GM19351 (cell line): ENCODE measurements at regions not wholly inside any gene's neighbourhood (a gene's known extent, or its start where the extent isn't known, plus 50 kb on each side); places are given as distances from the start of the nearest gene placed in this dataset.

ENCODE experiments used
- ATAC-seq: cut with Tn5 transposase; IDR thresholded peaks from one replicate; pipeline ENCODE4 v1.9.1; 2021; ENCODE audit warnings: mild to moderate bottlenecking, moderate library complexity; ENCODE audit not compliant: unreplicated experiment

DNA sequence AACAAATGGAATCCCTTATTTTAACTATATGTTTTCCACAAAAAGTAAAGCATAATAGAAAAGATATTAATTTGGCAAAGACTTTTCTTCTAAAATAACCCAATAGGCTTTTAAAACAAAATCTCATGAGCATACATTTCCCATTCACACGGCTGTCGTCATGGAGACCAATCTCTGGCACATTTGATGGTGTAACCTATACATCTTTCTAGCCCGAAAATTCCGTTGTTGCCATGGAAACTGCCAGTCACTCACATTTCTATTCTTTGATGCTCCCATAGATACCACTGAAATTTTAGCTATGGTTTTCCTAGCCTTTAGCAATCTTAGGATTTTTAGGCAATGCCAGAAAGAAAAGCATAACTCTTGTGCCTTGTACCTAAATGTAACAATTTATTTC, 262.9 kb upstream of the TRPM3 start:
- no peak for ATAC-seq

DNA sequence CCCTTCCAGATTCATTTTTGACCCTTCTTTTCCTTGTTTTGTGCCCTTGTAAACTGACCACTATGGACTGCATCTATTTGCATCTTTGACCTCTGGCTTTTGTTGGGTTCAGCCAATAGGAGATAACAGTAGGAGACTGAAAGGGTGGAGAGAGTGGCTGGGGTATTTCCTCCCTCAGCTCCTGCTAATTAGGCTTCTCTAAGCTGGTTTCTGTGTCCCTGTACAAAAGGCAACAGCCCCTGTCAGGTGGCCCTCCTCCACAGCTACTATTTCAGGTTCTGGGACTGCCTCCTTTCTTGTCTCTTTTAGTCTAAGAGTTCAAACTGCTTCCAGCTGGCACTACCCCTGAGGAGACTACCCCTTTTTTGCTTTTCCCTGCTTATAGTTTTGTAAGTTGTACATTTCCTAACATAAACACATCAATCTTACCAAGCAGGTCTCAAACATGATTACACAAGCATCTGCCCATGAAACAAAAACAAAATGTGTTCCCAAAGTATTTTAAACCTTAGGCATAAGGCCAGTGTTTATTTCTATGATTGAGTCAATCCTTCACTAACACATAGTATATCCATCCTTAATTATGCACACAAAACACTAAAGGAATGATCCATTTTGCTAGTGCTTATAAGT, 262.0 kb upstream of the TRPM3 start:
- no peak for ATAC-seq

DNA sequence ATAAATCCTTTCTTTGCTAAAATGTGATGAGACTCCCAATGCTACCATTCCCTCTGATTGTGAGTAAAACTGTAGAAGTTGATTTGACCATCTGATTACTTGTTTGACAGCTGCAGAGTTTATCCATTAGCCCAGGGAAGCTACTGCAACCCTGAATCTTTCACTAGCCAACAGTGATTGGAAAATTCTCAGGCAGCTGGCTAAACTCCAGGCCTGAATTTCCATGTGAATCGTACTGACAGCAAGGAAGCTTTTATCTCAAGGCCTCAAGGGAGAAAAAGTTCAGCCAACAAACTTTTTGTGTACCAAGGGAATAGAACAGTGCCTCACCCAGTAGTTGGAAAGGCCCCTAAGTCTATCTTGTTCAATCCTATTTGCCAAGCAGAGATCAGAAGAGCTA, 246.7 kb upstream of the TRPM3 start:
- ATAC-seq = no peak

DNA sequence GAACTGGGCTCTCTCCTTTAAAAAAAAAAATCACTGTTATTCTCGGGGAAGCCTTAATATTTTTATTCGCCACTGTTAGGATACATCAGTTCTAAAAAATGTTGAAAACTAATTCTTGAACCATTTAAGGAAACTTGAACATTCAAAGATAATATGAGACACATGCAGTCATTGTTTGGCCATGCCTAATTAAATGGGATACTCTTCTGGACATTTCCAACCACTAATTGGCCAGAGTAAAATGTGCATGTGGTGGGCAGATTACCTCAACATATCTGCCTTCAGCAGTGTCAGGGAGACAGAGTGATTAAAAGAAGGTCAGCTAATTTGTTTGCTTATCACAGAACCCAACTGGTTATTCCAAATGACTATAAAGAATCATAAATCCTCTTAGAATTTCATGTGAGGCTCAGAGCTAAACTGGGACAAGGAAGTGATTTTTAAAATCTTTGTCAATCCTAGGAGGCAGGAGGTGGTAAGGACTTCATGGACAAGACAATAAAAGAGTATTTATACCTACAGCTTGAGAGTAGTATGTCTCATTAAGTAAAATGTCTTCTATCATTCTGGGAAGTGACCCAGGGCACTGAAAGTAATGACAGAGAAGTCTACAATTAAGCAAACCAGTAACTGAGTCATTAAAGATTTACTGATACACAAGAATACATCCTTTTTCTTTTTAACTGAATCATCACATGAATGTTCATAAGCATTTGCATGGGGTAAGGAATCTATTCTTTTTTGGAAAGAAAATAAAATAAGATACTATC, 242.9 kb upstream of the TRPM3 start:
- ATAC-seq = no peak

DNA sequence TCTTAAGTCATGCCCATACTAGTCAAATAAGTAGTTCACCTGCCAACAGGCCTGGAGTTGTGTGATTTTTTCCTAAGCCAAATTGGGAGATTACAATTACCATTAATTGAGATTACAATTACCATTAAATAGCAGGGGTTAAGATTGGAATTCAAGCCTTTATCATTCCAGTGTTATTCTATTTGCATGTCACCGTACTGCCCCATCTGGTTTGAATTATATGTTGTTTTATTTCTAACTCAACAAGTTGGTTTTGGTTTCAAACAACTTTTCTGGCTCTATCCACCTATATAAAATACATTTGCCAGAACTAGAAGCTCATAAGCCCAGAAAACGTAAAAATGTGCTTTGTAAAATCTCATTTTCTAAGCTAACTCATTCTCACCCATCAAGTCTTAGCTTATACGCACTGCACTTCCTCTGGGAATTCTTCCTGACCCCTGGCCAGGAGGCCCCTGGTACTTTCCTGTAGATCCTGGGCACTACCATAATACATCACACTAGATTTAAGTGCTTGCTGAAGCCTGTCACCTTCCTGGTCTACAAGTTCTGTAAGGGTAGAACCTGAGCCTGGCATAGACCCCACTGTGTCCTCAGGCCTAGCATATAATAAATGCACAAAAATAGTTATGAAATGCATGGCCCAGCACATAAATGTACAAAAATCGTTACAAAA, 242.0 kb upstream of the TRPM3 start:
- ATAC-seq = no peak

DNA sequence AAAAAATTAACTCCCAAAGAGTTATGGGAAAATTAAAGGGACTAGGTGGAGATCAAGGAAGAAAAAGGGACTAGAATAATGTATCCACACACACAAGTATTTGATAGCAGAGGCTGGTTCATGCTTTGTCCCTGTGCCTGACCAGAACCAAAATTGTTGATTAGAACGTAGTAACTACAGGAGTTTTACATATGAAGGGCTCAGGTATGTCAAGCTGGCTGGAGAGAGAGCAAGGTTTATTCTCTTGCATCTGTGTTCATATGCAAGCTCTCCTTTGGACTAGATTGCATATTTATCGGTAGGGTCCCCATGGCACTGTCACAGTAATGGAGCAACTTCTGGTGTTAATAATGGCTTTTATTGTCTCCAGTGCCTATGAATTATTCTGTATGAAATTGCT, 239.9 kb upstream of the TRPM3 start:
- no peak for ATAC-seq

DNA sequence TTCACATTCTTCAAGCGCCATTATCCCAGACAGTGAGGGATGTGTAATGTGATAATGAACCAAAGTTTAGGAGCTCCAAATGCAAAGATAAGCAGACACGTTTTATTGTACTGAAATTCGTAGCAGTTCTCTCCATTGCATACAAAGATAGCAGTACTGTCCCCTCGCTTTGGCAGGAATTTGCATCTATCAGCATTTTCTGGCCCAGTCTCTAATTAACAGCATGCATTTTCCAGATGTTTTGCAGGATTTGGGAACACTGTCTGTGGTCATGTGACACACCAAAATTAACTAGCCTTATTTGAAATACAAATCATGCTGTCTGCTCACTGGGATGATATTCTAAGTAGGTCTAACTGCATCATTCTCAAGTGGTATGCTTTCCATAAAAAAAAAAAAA, 235.9 kb upstream of the TRPM3 start:
- ATAC-seq = no peak

DNA sequence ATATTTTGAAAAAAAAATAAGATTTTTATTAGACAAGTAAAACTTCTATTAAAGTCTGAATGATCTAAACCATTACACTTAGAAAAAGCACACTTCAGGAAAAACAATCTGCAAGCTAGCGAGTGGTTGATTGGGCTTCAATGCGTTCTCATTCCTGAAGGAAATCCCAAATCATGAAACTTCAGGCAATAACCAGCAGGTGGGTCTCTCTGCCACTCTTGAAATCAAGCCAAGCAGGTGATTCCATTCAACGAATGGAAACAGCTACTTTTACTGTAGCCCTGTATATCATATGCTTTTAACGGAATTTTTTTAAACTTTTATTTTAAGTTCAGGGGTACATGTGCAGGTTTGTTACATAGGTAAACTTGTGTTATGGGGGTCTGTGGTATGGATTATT, 234.5 kb upstream of the TRPM3 start:
- ATAC-seq = no peak

DNA sequence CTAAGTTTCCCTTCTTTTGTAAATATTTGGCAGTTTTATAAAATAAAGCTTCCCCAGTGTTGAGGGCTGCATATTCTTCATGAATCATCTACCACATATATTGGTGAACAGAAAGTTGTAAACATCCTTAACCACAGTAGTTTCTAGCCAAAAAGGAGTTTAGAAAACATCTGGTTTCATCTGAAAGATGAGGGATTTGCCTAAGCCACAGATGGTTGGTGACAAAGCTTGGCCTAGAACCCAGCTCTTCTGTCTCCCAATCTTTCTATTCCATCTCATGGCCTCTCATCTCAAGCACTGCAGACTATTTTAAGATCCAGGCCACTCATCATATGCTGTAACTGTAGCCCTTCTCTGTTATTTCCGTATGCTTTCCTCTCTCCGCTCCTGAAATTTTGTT, 232.3 kb upstream of the TRPM3 start:
- no peak for ATAC-seq

DNA sequence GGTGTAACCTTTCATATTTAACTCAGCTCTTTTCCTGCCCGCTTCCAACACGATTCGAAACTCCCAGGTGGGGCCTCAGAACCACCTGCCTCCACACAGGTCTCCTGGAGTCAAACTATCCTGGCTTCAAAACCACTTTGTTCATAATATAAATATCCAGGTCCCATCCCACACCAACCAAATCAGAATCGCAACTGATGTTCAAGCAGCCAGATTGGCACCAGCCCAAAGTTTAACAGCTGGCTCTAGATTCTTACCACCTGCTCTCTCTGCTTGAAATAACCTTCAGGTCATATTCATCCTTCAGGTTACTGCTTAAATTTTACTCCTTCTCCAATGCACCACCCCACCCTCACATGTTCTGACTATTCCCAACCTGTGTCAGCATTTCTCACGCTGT, 231.4 kb upstream of the TRPM3 start:
- no peak for ATAC-seq

DNA sequence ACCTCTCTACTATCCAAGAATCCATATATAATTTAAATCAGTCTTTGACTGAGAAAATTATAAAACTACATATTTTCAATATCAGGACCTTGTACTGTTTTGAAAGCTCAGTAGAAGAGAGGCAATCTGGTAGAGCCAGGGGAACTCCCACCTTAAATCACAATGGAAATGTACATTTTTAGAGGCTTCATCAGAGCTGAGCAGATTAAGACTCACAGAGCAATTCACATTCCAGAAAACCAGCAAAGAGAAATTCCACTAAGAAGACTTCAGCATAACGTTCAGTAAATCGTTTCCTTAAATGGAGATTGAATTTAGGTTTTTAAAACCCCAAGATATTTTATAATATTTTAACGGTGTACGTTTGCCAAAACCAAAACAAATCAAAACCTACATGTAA, 227.8 kb upstream of the TRPM3 start:
- ATAC-seq = no peak

DNA sequence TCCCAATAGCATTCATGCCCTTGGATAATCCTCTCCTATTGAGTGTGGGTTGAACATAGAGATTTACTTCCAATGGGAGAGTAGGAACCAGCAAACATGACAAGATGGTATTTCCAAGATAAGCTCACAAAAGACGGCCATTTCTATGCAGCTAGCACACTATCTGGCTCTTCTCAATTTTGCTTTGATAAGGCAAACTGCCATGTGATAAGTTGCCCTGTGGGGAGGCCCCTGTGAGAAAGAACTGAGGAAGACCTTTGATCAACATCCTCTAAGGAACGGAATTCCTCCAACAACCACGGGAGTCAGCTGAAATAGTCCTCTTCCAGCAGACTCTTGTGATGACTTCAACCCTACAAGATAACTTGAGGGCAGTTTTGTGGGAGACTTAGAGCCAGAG, 211.9 kb upstream of the TRPM3 start:
- ATAC-seq = no peak

DNA sequence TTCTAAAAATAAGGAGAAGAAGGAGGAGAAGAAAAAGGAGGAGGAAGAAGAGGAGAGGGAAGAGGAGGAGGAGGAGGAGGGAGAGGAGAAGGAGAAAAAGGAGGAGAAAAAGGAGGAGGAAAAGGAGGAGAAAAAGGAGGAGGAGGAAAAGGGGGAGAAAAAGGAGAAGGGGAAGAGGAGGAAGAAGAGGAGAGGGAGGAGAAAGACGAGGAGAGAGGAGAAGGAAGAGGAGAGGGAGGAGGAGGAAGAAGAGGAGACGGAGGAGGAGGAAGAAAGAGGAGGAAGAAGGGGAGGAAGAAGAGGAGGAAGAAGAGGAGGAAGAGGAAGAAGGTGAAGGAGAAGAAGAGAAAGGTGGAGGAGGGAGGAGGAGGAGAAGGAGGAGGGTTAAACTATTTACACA, 210.2 kb upstream of the TRPM3 start:
- ATAC-seq = no peak

DNA sequence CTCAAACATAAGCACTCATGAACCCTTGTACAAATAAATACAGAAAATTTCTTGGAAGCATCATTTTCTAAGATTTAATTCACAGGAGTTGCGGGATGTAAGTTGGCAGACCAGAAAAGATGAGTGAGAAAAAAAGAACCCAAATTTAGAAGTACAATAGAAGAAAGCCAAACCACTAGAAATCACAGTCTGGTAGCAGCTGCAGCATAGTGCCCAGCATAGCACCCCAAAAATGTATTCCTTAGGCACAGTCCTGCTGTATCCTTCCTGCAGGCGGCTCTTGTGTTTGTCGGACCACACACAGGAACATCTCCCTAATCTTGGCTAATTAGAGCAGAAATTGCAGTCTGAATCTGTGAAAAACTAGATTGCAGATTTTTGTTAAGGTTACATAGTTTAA, 208.5 kb upstream of the TRPM3 start:
- ATAC-seq = no peak

DNA sequence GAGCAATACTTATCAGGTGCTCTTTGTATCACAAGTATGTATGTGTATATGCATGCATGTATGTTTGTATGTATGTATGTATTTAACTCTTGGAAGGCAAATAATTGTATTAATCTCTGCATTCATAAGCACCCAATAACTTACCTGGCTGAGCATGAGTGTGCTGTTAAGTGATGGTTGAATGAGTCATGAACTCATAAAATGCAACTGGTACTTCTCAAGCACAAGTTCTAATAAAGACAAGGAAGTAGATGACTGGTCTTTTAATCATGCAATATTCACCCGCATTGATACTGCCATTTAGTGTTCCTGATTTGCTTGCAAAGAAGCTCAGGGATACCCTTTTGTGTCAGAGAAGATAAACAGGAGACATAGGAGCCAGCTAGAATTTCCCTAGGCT, 204.9 kb upstream of the TRPM3 start:
- ATAC-seq = no peak

DNA sequence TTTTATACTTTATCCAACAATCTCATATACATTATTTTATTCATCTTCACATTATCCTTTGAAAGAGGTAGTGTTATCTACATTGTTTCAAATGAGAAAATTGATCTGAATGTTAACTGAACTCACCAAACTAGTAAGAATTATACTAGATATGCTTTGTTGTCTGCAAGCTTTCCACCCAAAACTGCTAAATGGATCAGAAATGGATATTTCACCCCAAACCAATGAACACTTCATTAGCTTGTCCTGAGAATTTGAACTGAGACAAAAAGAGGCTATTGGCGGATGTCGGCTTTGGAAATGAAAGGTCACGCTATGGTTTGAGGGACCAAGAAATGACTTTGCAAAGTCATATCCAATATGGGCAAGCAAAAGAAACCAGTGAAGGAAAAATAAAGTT, 201.9 kb upstream of the TRPM3 start:
- ATAC-seq = no peak

DNA sequence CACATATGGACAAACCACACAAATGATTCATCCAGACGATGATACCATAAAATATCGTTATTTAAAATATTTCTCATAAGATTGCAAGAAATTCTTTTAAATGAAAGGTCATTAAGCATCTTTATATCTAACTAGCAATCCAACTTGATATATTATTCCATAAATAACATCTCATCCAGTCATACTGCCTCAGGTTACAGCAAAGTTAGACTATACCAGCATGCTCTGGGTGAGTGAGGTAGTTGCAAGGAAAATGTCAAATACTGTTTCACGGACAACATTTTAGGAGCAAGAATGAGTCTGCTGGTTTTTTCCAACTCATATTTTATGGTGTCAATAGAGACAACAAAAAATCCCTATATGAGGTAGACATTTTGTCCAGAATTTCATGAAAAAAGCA, 200.9 kb upstream of the TRPM3 start:
- no peak for ATAC-seq

DNA sequence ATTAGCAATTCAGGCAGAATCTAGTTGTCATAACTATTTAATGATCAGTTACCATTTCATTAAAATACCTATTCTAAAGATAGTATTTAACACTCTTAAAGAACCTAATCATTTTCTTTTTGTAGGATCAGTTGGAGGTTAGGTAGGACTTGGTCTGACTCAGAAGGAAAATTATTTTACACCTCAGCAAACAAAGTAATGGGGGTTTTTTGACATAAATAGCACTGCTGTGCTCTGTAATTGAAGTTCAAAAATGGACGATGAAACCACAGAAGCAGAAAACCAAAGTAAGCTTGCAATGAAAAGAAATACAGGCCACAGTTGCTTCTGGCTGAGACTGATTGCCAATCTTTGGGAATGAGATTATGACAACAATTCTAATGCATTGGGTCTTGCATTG, 187.0 kb upstream of the TRPM3 start:
- ATAC-seq = peak; percentile 60

DNA sequence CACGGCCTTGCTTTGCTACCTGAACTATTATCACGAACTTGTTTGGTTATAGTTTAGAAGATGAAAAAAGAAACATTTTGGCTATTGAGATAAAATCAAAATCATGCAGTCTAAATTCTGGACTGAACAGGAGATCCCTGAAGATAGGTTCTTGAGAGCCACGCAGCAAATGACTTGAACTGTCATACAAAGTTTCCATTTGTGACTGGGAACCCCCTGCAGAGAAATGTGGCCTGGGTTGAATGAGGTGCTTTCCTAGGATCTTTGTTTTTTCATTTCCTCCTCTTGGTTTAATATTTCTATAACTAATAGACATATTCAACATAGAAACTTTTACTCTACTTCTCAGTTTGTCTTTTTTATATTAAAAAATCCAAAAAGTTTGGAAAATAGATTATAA, 184.7 kb upstream of the TRPM3 start:
- ATAC-seq = peak; percentile 45

DNA sequence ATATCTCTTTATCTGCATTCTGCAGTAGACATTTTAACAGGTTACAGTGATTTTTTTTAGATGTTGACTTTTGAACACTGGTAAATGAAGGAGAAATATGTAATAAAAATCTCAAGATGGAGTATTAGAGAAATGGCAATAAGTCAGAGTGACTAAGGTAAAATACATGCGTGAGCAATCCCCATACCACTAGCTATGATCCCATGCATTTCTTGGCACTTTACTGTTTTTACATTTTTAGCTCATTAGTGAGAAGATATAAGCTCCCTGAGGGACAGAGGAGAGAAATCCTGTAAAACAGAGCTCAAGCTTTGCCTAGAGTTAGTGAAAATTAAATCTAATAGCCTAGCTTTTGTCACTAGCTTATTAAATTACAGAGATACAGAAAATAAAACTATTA, 181.9 kb upstream of the TRPM3 start:
- no peak for ATAC-seq

DNA sequence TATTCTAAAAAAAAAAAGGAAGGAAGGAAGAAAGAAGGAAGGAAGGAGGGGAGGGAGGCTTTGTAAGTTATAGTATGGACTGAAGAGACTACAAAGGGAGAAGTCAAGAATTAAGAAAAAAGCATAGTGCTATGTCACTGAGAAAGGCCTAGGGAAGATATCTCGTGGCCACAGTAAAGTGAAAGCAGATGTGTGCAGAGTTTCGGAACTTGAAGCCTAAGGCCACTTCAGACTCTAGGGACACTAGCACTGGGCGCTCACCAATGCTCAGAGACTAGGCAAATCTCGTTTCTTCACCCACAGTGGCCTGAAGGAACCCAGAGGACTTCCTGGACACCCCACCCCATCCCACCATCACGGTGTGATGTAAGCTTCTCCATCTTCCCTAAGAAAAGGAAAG, 181.4 kb upstream of the TRPM3 start:
- ATAC-seq = peak; percentile 89

DNA sequence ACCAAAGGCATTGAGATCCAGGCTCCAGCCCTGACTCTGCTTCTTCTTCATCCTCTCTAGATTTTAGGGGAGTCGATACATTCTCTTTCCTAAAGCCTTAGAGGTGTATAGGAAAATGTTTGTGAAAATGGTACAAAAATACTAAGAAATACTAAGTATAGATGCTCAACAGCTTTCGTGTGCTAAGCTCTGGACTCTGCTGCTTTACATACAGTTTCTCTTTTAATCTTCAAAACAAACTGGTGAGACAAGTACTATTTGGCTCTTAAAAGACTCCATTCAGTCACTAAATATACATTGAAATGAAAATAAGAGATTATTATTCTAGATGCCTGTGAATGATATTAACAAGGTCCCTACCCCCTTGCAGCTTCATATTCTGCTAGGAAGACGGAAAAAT, 174.5 kb upstream of the TRPM3 start:
- no peak for ATAC-seq
